Loucy (cell line): ENCODE measurements at regions not wholly inside any gene's neighbourhood (a gene's known extent, or its start where the extent isn't known, plus 50 kb on each side); places are given as distances from the start of the nearest gene placed in this dataset.

Source experiments
- CTCF ChIP-seq: fragments of 200-600 bp; sonication (generic); conservative IDR thresholded peaks from 2 replicates; pipeline ENCODE4 v1.5.1; 2014; ENCODE audit warnings: mild to moderate bottlenecking, antibody characterized with exemption, low read length
- EZH2phosphoT487 ChIP-seq: fragments of 200-600 bp; IDR thresholded peaks from 2 replicates; pipeline ENCODE4 v1.6.1; 2018; ENCODE audit warnings: antibody characterized with exemption, mild to moderate bottlenecking, moderate library complexity, borderline replicate concordance

- TF ChIP-seq CTCF = no peak
- TF ChIP-seq EZH2phosphoT487 = no peak
Measured at GRCh38 chr6:1212919-1213318, 99.0 kb upstream of the FOXQ1 start.
